Osteocyte (in vitro differentiated cells): ENCODE measurements at regions not wholly inside any gene's neighbourhood (a gene's known extent, or its start where the extent isn't known, plus 50 kb on each side); places are given as distances from the start of the nearest gene placed in this dataset.

Experiments used
- DNase-seq: peaks from one replicate; pipeline ENCODE4 v3.0.0; 2021; ENCODE audit warnings: mixed read lengths; ENCODE audit not compliant: unreplicated experiment; ENCODE audit errors: extremely low spot score
- H3K27ac Mint-ChIP-seq: one replicate; pipeline ENCODE4 v1.8.0; 2021; ENCODE audit warnings: mild to moderate bottlenecking, mixed read lengths; ENCODE audit not compliant: unreplicated experiment
- H3K27me3 Mint-ChIP-seq: one replicate; pipeline ENCODE4 v1.8.0; 2021; ENCODE audit warnings: mixed read lengths; ENCODE audit not compliant: unreplicated experiment
- H3K36me3 Mint-ChIP-seq: one replicate; pipeline ENCODE4 v1.8.0; 2021; ENCODE audit warnings: mixed read lengths; ENCODE audit not compliant: unreplicated experiment
- H3K4me1 Mint-ChIP-seq: one replicate; pipeline ENCODE4 v1.8.0; 2021; ENCODE audit warnings: mixed read lengths; ENCODE audit not compliant: unreplicated experiment
- H3K4me3 Mint-ChIP-seq: one replicate; pipeline ENCODE4 v1.8.0; 2021; ENCODE audit warnings: mild to moderate bottlenecking, moderate library complexity, mixed read lengths; ENCODE audit not compliant: unreplicated experiment
- H3K9me3 Mint-ChIP-seq: one replicate; pipeline ENCODE4 v1.8.0; 2021; ENCODE audit warnings: mixed read lengths; ENCODE audit not compliant: unreplicated experiment
- CTCF ChIP-seq: fragments of 200-600 bp; sonication (generic); IDR thresholded peaks from 2 replicates; pipeline ENCODE4 v1.5.0; 2021; ENCODE audit warnings: antibody characterized with exemption, mild to moderate bottlenecking, moderate library complexity

- H3K9me3 Mint-ChIP-seq = no peaks in the 10 kb centered on the region
- DNase-seq = no peak
- no peak overlapping the region for H3K27ac Mint-ChIP-seq
- no peaks in the 10 kb centered on the region for H3K36me3 Mint-ChIP-seq
- H3K4me1 Mint-ChIP-seq = peaks cover 21% of the 10 kb centered on the region
- H3K27me3 Mint-ChIP-seq = no peaks in the 10 kb centered on the region
- no peak for TF ChIP-seq CTCF
- no peak overlapping the region for H3K4me3 Mint-ChIP-seq
Measured at GRCh38 chr5:143494595-143494994, 91.1 kb upstream of the NR3C1 start.

- H3K36me3 Mint-ChIP-seq = no peaks in the 10 kb centered on the region
- H3K9me3 Mint-ChIP-seq = no peaks in the 10 kb centered on the region
- H3K4me1 Mint-ChIP-seq = peaks cover 21% of the 10 kb centered on the region
- H3K27me3 Mint-ChIP-seq = no peaks in the 10 kb centered on the region
- no peak overlapping the region for H3K4me3 Mint-ChIP-seq
- no peak overlapping the region for H3K27ac Mint-ChIP-seq
- DNase-seq = no peak
- TF ChIP-seq CTCF = no peak
Measured at GRCh38 chr5:143494162-143494561, 90.7 kb upstream of the NR3C1 start.

- Mint-ChIP-seq H3K27me3 (no peaks in the 10 kb centered on the region), H3K4me1 (peaks cover 21% of the 10 kb centered on the region), H3K9me3 (no peaks in the 10 kb centered on the region), H3K4me3 (no peak overlapping the region), H3K36me3 (no peaks in the 10 kb centered on the region), H3K27ac (no peak overlapping the region)
- DNase-seq = no peak
- TF ChIP-seq CTCF = no peak
Measured at GRCh38 chr5:143492783-143493182, 89.3 kb upstream of the NR3C1 start.

GRCh38 chr5:143491646-143492045, 88.2 kb upstream of the NR3C1 start:
- no peak for TF ChIP-seq CTCF
- H3K4me1 Mint-ChIP-seq = peaks cover 20% of the 10 kb centered on the region
- no peak overlapping the region for H3K4me3 Mint-ChIP-seq
- no peaks in the 10 kb centered on the region for H3K36me3 Mint-ChIP-seq
- no peaks in the 10 kb centered on the region for H3K9me3 Mint-ChIP-seq
- no peak for DNase-seq
- no peaks in the 10 kb centered on the region for H3K27me3 Mint-ChIP-seq
- H3K27ac Mint-ChIP-seq = no peak overlapping the region

GRCh38 chr5:143488381-143488780, 84.9 kb upstream of the NR3C1 start:
- Mint-ChIP-seq H3K36me3 (no peaks in the 10 kb centered on the region), H3K4me1 (peaks cover 10% of the 10 kb centered on the region), H3K27ac (no peak overlapping the region), H3K27me3 (no peaks in the 10 kb centered on the region), H3K4me3 (no peak overlapping the region), H3K9me3 (no peaks in the 10 kb centered on the region)
- no peak for TF ChIP-seq CTCF
- DNase-seq = no peak
